ENCODE measurements at regions not wholly inside any gene's neighbourhood (a gene's known extent, or its start where the extent isn't known, plus 50 kb on each side); places are given as distances from the start of the nearest gene placed in this dataset.

GRCh38 chr3:117695871-117696645 is 986.5 kb downstream of the TUSC7 start:
- no peak for TF ChIP-seq TBL1XR1 (IDR thresholded peaks at IDR 0.05; ENCODE audit: low read length in 2 of 2)
- TF ChIP-seq MAFG (tag; conservative IDR thresholded peaks at IDR 0.05) = no peak
- no peak for TF ChIP-seq THRAP3 (IDR thresholded peaks at IDR 0.05; ENCODE audit: borderline replicate concordance)
- no peak for TF ChIP-seq CBX8 (IDR thresholded peaks at IDR 0.05; ENCODE audit: borderline replicate concordance, extremely low read depth, low read depth, low read length, poor library complexity, severe bottlenecking)
- TF ChIP-seq CTCF (IDR thresholded peaks at IDR 0.05 in 2 of 3, conservative IDR thresholded peaks at IDR 0.05 in 1 of 3; ENCODE audit: insufficient read depth in 2 of 3, low read depth in 1 of 3, low read length in 3 of 3) = no peak
- no peak for TF ChIP-seq OTX1 (CRISPR knock-in tag; IDR thresholded peaks at IDR 0.05)
- TF ChIP-seq KDM5B (IDR thresholded peaks at IDR 0.05; ENCODE audit: insufficient replicate concordance, low read depth, low read length) = no peak
- TF ChIP-seq SMARCC2 (IDR thresholded peaks at IDR 0.05; ENCODE audit: low read depth) = no peak
- no peak for TF ChIP-seq EZH2 (IDR thresholded peaks at IDR 0.05; ENCODE audit: borderline replicate concordance, low read depth, low read length)
- TF ChIP-seq CEBPB (tag; IDR thresholded peaks at IDR 0.05) = no peak
- no peak for TF ChIP-seq TBP (optimal IDR thresholded peaks at IDR 0.05; ENCODE audit: low read depth, low read length)

Measured in K562 (cell line).